HEK293 (cell line): ENCODE measurements at regions not wholly inside any gene's neighbourhood (a gene's known extent, or its start where the extent isn't known, plus 50 kb on each side); places are given as distances from the start of the nearest gene placed in this dataset.
A peak's percentile ranks its signal among the peaks of the same experiment; 100 is the strongest.

Source experiments
- HOXA7 ChIP-seq: sonication (generic); formaldehyde crosslinking; IDR thresholded peaks from 2 replicates; pipeline ENCODE4 v1.8.1; 2022; ENCODE audit warnings: missing genetic modification reagents, borderline replicate concordance
- KLF7 ChIP-seq: fragments of 450-650 bp; formaldehyde crosslinking; IDR thresholded peaks from 2 replicates; pipeline ENCODE4 v1.5.1; 2016; ENCODE audit warnings: missing biosample characterization, missing genetic modification characterization, borderline replicate concordance
- MYNN ChIP-seq: fragments of 450-650 bp; formaldehyde crosslinking; IDR thresholded peaks from 2 replicates; pipeline ENCODE4 v1.5.1; 2016; ENCODE audit warnings: missing biosample characterization, missing genetic modification characterization, borderline replicate concordance
- SP2 ChIP-seq: fragments of 450-650 bp; formaldehyde crosslinking; IDR thresholded peaks from 2 replicates; pipeline ENCODE4 v1.5.1; 2016; ENCODE audit warnings: missing biosample characterization, missing genetic modification characterization
- WT1 ChIP-seq: fragments of 450-650 bp; formaldehyde crosslinking; IDR thresholded peaks from 2 replicates; pipeline ENCODE4 v1.5.1; 2016; ENCODE audit warnings: missing biosample characterization, missing genetic modification characterization
- ZBTB21 ChIP-seq: fragments of 450-650 bp; formaldehyde crosslinking; IDR thresholded peaks from 2 replicates; pipeline ENCODE4 v1.5.1; 2017; ENCODE audit warnings: missing biosample characterization, missing genetic modification characterization
- ZFP37 ChIP-seq: fragments of 450-650 bp; formaldehyde crosslinking; IDR thresholded peaks from 2 replicates; pipeline ENCODE4 v1.5.1; 2016; ENCODE audit warnings: missing biosample characterization, missing genetic modification characterization
- ZFP69B ChIP-seq: fragments of 450-650 bp; formaldehyde crosslinking; IDR thresholded peaks from 2 replicates; pipeline ENCODE4 v1.5.1; 2016; ENCODE audit warnings: missing biosample characterization, missing genetic modification characterization
- ZNF133 ChIP-seq: fragments of 450-650 bp; formaldehyde crosslinking; IDR thresholded peaks from 2 replicates; pipeline ENCODE4 v1.5.1; 2016; ENCODE audit warnings: missing biosample characterization, missing genetic modification characterization
- ZNF184 ChIP-seq: fragments of 450-650 bp; IDR thresholded peaks from 2 replicates; pipeline ENCODE4 v1.5.1; 2018; ENCODE audit warnings: missing biosample characterization, mild to moderate bottlenecking, missing genetic modification characterization
- ZNF274 ChIP-seq, 2 experiments: fragments of 200-500 bp in 1 of 2; fragments of 450-650 bp in 1 of 2; sonication (Bioruptor generic) in 1 of 2; formaldehyde crosslinking in 1 of 2; IDR thresholded peaks; 2 replicates each; pipeline versions ENCODE4 v1.5.1 to v1.6.1; 2014 to 2016; ENCODE audit warnings: borderline replicate concordance in 1 of 2, inconsistent platforms in 1 of 2, low read length in 1 of 2, missing biosample characterization in 1 of 2, missing genetic modification characterization in 1 of 2
- ZNF335 ChIP-seq: fragments of 450-650 bp; formaldehyde crosslinking; conservative IDR thresholded peaks from 2 replicates; pipeline ENCODE4 v1.5.1; 2016; ENCODE audit warnings: missing biosample characterization, missing genetic modification characterization
- ZNF354C ChIP-seq: fragments of 450-650 bp; formaldehyde crosslinking; IDR thresholded peaks from 2 replicates; pipeline ENCODE4 v1.5.1; 2016; ENCODE audit warnings: missing biosample characterization, missing genetic modification characterization, low read depth, borderline replicate concordance
- ZNF423 ChIP-seq: fragments of 450-650 bp; formaldehyde crosslinking; IDR thresholded peaks from 2 replicates; pipeline ENCODE4 v1.5.1; 2016; ENCODE audit warnings: missing biosample characterization, missing genetic modification characterization
- ZNF560 ChIP-seq: fragments of 450-650 bp; formaldehyde crosslinking; IDR thresholded peaks from 2 replicates; pipeline ENCODE4 v1.5.1; 2017; ENCODE audit warnings: missing biosample characterization, missing genetic modification characterization, borderline replicate concordance
- ZNF621 ChIP-seq: fragments of 450-650 bp; formaldehyde crosslinking; IDR thresholded peaks from 2 replicates; pipeline ENCODE4 v1.5.1; 2017; ENCODE audit warnings: missing biosample characterization, missing genetic modification characterization
- ZNF654 ChIP-seq: fragments of 450-650 bp; formaldehyde crosslinking; IDR thresholded peaks from 2 replicates; pipeline ENCODE4 v1.5.1; 2016; ENCODE audit warnings: low read depth, missing biosample characterization, missing genetic modification characterization
- ZNF658 ChIP-seq: fragments of 450-650 bp; formaldehyde crosslinking; IDR thresholded peaks from 2 replicates; pipeline ENCODE4; 2016; ENCODE audit warnings: missing biosample characterization, missing genetic modification characterization
- ZNF791 ChIP-seq: fragments of 450-650 bp; formaldehyde crosslinking; IDR thresholded peaks from 2 replicates; pipeline ENCODE4 v1.5.1; 2016; ENCODE audit warnings: missing biosample characterization, missing genetic modification characterization
- TF ChIP-seq, protein P1 (sequence below): fragments of 450-650 bp; formaldehyde crosslinking; IDR thresholded peaks from 2 replicates; pipeline ENCODE4 v1.5.1; 2016; ENCODE audit warnings: missing biosample characterization, missing genetic modification characterization
- TF ChIP-seq, protein P2 (sequence below): fragments of 450-650 bp; formaldehyde crosslinking; IDR thresholded peaks from 2 replicates; pipeline ENCODE4 v1.5.1; 2016; ENCODE audit warnings: missing biosample characterization, missing genetic modification characterization, borderline replicate concordance
- TF ChIP-seq, protein P3 (sequence below): fragments of 450-650 bp; formaldehyde crosslinking; IDR thresholded peaks from 2 replicates; pipeline ENCODE4 v1.5.1; 2016; ENCODE audit warnings: missing biosample characterization, missing genetic modification characterization, low read depth
- TF ChIP-seq, protein P4 (sequence below): fragments of 450-650 bp; formaldehyde crosslinking; IDR thresholded peaks from 2 replicates; pipeline ENCODE4 v1.5.1; 2016; ENCODE audit warnings: missing biosample characterization, missing genetic modification characterization
- TF ChIP-seq, protein P5 (sequence below): fragments of 450-650 bp; formaldehyde crosslinking; IDR thresholded peaks from 2 replicates; pipeline ENCODE4; 2016; ENCODE audit warnings: missing biosample characterization, missing genetic modification characterization
- TF ChIP-seq, protein P6 (sequence below): fragments of 450-650 bp; formaldehyde crosslinking; IDR thresholded peaks from 2 replicates; pipeline ENCODE4 v1.5.1; 2017; ENCODE audit warnings: missing biosample characterization, missing genetic modification characterization

DNA sequence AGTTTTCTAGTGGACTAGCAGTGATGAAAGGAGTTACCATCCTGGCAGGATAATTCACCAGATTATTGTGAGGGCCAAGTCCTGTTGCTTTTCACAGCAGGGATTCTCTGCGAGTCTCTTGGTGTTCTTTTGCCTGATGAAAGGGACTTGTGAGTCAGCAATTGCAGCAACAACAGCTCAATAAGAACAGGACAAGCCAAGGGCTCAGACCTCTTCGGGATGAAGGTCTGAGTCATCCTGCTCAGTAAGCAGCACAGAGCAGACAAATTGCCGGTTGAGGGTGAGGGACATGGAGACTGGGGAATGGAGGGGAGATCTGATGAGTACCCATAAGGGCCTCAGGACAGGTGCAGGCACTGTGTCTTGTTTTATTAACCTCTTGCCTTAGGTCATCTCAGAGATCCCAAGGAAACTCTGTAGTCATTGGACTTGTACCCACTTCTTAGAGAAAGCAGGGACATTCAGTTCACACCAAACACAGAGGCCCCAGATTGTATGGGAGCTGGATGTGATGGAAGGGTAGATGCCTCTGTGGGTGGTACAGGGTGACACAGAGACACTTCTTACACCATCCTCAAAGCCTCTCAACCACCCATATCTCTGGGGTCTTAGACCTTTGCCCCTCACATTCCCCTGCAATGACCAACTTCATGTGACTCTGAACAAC is 173.8 kb upstream of the TLE3 start (continued):
- TF ChIP-seq, protein P1, sequence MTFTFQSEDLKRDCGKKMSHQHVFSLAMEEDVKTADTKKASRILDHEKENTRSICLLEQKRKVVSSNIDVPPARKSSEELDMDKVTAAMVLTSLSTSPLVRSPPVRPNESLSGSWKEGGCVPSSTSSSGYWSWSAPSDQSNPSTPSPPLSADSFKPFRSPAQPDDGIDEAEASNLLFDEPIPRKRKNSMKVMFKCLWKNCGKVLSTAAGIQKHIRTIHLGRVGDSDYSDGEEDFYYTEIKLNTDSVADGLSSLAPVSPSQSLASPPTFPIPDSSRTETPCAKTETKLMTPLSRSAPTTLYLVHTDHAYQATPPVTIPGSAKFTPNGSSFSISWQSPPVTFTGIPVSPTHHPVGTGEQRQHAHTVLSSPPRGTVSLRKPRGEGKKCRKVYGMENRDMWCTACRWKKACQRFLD, result no peak
- TF ChIP-seq, protein P2, sequence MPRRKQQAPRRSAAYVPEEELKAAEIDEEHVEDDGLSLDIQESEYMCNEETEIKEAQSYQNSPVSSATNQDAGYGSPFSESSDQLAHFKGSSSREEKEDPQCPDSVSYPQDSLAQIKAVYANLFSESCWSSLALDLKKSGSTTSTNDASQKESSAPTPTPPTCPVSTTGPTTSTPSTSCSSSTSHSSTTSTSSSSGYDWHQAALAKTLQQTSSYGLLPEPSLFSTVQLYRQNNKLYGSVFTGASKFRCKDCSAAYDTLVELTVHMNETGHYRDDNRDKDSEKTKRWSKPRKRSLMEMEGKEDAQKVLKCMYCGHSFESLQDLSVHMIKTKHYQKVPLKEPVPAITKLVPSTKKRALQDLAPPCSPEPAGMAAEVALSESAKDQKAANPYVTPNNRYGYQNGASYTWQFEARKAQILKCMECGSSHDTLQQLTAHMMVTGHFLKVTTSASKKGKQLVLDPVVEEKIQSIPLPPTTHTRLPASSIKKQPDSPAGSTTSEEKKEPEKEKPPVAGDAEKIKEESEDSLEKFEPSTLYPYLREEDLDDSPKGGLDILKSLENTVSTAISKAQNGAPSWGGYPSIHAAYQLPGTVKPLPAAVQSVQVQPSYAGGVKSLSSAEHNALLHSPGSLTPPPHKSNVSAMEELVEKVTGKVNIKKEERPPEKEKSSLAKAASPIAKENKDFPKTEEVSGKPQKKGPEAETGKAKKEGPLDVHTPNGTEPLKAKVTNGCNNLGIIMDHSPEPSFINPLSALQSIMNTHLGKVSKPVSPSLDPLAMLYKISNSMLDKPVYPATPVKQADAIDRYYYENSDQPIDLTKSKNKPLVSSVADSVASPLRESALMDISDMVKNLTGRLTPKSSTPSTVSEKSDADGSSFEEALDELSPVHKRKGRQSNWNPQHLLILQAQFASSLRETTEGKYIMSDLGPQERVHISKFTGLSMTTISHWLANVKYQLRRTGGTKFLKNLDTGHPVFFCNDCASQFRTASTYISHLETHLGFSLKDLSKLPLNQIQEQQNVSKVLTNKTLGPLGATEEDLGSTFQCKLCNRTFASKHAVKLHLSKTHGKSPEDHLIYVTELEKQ (tag by site-specific recombination), result no peak
- TF ChIP-seq WT1 (tag by site-specific recombination) (no peak), ZFP69B (tag by site-specific recombination) (peak; percentile 75), ZNF423 (tag by site-specific recombination) (no peak), SP2 (tag by site-specific recombination) (no peak), ZNF274 (IDR thresholded peaks at IDR 0.05; ENCODE audit: low read length) (no peak), ZNF274 (tag by site-specific recombination; IDR thresholded peaks at IDR 0.05; ENCODE audit: borderline replicate concordance) (no peak), ZNF184 (tag by site-specific recombination) (peak; percentile 85), ZBTB21 (tag by site-specific recombination) (peak; percentile 71; the same call in 1 of the 2 replicates), ZNF335 (no peak; the same call in 1 of the 2 replicates), KLF7 (no peak), HOXA7 (CRISPR knock-in tag) (no peak), ZNF133 (tag by site-specific recombination) (no peak), ZNF621 (no peak), ZNF654 (tag by site-specific recombination) (no peak), ZNF658 (tag by site-specific recombination) (no peak), ZFP37 (no peak; the same call in none of the 2 replicates), MYNN (tag by site-specific recombination) (no peak), ZNF560 (tag by site-specific recombination) (no peak), ZNF354C (tag by site-specific recombination) (no peak), ZNF791 (tag by site-specific recombination) (no peak)
- TF ChIP-seq, protein P3, sequence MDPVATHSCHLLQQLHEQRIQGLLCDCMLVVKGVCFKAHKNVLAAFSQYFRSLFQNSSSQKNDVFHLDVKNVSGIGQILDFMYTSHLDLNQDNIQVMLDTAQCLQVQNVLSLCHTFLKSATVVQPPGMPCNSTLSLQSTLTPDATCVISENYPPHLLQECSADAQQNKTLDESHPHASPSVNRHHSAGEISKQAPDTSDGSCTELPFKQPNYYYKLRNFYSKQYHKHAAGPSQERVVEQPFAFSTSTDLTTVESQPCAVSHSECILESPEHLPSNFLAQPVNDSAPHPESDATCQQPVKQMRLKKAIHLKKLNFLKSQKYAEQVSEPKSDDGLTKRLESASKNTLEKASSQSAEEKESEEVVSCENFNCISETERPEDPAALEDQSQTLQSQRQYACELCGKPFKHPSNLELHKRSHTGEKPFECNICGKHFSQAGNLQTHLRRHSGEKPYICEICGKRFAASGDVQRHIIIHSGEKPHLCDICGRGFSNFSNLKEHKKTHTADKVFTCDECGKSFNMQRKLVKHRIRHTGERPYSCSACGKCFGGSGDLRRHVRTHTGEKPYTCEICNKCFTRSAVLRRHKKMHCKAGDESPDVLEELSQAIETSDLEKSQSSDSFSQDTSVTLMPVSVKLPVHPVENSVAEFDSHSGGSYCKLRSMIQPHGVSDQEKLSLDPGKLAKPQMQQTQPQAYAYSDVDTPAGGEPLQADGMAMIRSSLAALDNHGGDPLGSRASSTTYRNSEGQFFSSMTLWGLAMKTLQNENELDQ (tag by site-specific recombination), result no peak
- TF ChIP-seq, protein P4, sequence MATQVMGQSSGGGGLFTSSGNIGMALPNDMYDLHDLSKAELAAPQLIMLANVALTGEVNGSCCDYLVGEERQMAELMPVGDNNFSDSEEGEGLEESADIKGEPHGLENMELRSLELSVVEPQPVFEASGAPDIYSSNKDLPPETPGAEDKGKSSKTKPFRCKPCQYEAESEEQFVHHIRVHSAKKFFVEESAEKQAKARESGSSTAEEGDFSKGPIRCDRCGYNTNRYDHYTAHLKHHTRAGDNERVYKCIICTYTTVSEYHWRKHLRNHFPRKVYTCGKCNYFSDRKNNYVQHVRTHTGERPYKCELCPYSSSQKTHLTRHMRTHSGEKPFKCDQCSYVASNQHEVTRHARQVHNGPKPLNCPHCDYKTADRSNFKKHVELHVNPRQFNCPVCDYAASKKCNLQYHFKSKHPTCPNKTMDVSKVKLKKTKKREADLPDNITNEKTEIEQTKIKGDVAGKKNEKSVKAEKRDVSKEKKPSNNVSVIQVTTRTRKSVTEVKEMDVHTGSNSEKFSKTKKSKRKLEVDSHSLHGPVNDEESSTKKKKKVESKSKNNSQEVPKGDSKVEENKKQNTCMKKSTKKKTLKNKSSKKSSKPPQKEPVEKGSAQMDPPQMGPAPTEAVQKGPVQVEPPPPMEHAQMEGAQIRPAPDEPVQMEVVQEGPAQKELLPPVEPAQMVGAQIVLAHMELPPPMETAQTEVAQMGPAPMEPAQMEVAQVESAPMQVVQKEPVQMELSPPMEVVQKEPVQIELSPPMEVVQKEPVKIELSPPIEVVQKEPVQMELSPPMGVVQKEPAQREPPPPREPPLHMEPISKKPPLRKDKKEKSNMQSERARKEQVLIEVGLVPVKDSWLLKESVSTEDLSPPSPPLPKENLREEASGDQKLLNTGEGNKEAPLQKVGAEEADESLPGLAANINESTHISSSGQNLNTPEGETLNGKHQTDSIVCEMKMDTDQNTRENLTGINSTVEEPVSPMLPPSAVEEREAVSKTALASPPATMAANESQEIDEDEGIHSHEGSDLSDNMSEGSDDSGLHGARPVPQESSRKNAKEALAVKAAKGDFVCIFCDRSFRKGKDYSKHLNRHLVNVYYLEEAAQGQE, result peak; percentile 28; the same call in 1 of the 2 replicates
- TF ChIP-seq, protein P5, sequence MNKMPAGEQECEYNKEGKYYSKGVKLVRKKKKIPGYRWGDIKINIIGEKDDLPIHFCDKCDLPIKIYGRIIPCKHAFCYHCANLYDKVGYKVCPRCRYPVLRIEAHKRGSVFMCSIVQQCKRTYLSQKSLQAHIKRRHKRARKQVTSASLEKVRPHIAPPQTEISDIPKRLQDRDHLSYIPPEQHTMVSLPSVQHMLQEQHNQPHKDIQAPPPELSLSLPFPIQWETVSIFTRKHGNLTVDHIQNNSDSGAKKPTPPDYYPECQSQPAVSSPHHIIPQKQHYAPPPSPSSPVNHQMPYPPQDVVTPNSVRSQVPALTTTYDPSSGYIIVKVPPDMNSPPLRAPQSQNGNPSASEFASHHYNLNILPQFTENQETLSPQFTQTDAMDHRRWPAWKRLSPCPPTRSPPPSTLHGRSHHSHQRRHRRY (tag by site-specific recombination), result no peak
- TF ChIP-seq, protein P6, sequence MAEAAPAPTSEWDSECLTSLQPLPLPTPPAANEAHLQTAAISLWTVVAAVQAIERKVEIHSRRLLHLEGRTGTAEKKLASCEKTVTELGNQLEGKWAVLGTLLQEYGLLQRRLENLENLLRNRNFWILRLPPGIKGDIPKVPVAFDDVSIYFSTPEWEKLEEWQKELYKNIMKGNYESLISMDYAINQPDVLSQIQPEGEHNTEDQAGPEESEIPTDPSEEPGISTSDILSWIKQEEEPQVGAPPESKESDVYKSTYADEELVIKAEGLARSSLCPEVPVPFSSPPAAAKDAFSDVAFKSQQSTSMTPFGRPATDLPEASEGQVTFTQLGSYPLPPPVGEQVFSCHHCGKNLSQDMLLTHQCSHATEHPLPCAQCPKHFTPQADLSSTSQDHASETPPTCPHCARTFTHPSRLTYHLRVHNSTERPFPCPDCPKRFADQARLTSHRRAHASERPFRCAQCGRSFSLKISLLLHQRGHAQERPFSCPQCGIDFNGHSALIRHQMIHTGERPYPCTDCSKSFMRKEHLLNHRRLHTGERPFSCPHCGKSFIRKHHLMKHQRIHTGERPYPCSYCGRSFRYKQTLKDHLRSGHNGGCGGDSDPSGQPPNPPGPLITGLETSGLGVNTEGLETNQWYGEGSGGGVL (tag by site-specific recombination), result peak; percentile 23; the same call in 1 of the 2 replicates
